ENCODE measurements at regions not wholly inside any gene's neighbourhood (a gene's known extent, or its start where the extent isn't known, plus 50 kb on each side); places are given as distances from the start of the nearest gene placed in this dataset.

GRCh38 chr17:83178533-83179304 lies 99.3 kb downstream of the METRNL start:
- CTCF ChIA-PET, result no interaction called here
- Histone ChIP-seq H3K27ac (ENCODE audit: low read depth, low read length) (no peak overlapping the region), H3K9me3 (ENCODE audit: control insufficient read depth in 2 of 3, low read length in 3 of 3) (no peaks in the 10 kb centered on the region), H3K4me1 (ENCODE audit: control insufficient read depth in 2 of 2, insufficient read depth in 2 of 2, low read length in 2 of 2) (no peaks in the 10 kb centered on the region), H3K4me3 (ENCODE audit: low read length) (no peak overlapping the region), H3K36me3 (ENCODE audit: control insufficient read depth in 2 of 3, insufficient read depth in 3 of 3, low read length in 3 of 3) (no peaks in the 10 kb centered on the region), H3K27me3 (ENCODE audit: control insufficient read depth in 2 of 2, insufficient read depth in 2 of 2, low read length in 2 of 2) (no peaks in the 10 kb centered on the region)
- ATAC-seq, result no peak
- H3K36me3 Mint-ChIP-seq, result no peaks in the 10 kb centered on the region
- DNase-seq, result peak in 1 of 9 donors; percentile 17
- H3K4me1 Mint-ChIP-seq, result peaks cover 0 to 11% (median 0%) of the 10 kb centered on the region in 7 donors
- POLR2A ChIA-PET, result no interaction called here
- intact Hi-C loops (cut with micrococcal nuclease), result no loop called here
- no peaks in the 10 kb centered on the region for H3K27me3 Mint-ChIP-seq
- H3K9me3 Mint-ChIP-seq, result no peaks in the 10 kb centered on the region
- no peak overlapping the region for H3K4me3 Mint-ChIP-seq
- H3K27ac Mint-ChIP-seq, result no peak overlapping the region

- ChIA-PET CTCF (no interaction called here), POLR2A (no interaction called here)
- Histone ChIP-seq H3K9me3 (ENCODE audit: control insufficient read depth in 2 of 3, low read length in 3 of 3) (no peaks in the 10 kb centered on the region), H3K4me3 (ENCODE audit: low read length) (no peak overlapping the region), H3K27me3 (ENCODE audit: control insufficient read depth in 2 of 2, insufficient read depth in 2 of 2, low read length in 2 of 2) (no peaks in the 10 kb centered on the region), H3K27ac (ENCODE audit: low read depth, low read length) (no peak overlapping the region), H3K4me1 (ENCODE audit: control insufficient read depth in 2 of 2, insufficient read depth in 2 of 2, low read length in 2 of 2) (no peaks in the 10 kb centered on the region), H3K36me3 (ENCODE audit: control insufficient read depth in 2 of 3, insufficient read depth in 3 of 3, low read length in 3 of 3) (no peaks in the 10 kb centered on the region)
- no peaks in the 10 kb centered on the region for H3K27me3 Mint-ChIP-seq
- peaks cover 0 to 11% (median 0%) of the 10 kb centered on the region in 7 donors for H3K4me1 Mint-ChIP-seq
- no peak overlapping the region for H3K27ac Mint-ChIP-seq
- intact Hi-C loops (cut with micrococcal nuclease), result no loop called here
- DNase-seq (peak in 1 of 9 donors; percentile 16), ATAC-seq (no peak)
- H3K9me3 Mint-ChIP-seq, result no peaks in the 10 kb centered on the region
- H3K4me3 Mint-ChIP-seq, result no peak overlapping the region
- no peaks in the 10 kb centered on the region for H3K36me3 Mint-ChIP-seq
Measured at GRCh38 chr17:83179374-83179773, 100.0 kb downstream of the METRNL start.

- Mint-ChIP-seq H3K4me1 (peaks cover 0 to 11% (median 0%) of the 10 kb centered on the region in 7 donors), H3K4me3 (no peak overlapping the region), H3K36me3 (no peaks in the 10 kb centered on the region), H3K9me3 (no peaks in the 10 kb centered on the region), H3K27me3 (peaks cover 0 to 2% (median 0%) of the 10 kb centered on the region in 5 donors), H3K27ac (peak overlapping the region in 1 of 9 donors; percentile 4)
- DNase-seq, result peak in 1 of 9 donors; percentile 12
- no peak for ATAC-seq
- Histone ChIP-seq H3K9me3 (ENCODE audit: control insufficient read depth in 2 of 3, low read length in 3 of 3) (no peaks in the 10 kb centered on the region), H3K36me3 (ENCODE audit: control insufficient read depth in 2 of 3, insufficient read depth in 3 of 3, low read length in 3 of 3) (no peaks in the 10 kb centered on the region), H3K4me1 (ENCODE audit: control insufficient read depth in 2 of 2, insufficient read depth in 2 of 2, low read length in 2 of 2) (no peaks in the 10 kb centered on the region), H3K27me3 (ENCODE audit: control insufficient read depth in 2 of 2, insufficient read depth in 2 of 2, low read length in 2 of 2) (no peaks in the 10 kb centered on the region), H3K27ac (ENCODE audit: low read depth, low read length) (no peak overlapping the region), H3K4me3 (ENCODE audit: low read length) (no peak overlapping the region)
- ChIA-PET POLR2A (no interaction called here), CTCF (no interaction called here)
- intact Hi-C loops (cut with micrococcal nuclease), result no loop called here
Measured at GRCh38 chr17:83179811-83180210, 100.4 kb downstream of the METRNL start.

- Mint-ChIP-seq H3K27ac (peak overlapping the region in 3 of 9 donors; percentile 4 to 25 (median 23)), H3K4me1 (peaks cover 0 to 11% (median 0%) of the 10 kb centered on the region in 7 donors), H3K36me3 (no peaks in the 10 kb centered on the region), H3K9me3 (no peaks in the 10 kb centered on the region), H3K4me3 (no peak overlapping the region), H3K27me3 (peaks cover 0 to 4% (median 0%) of the 10 kb centered on the region in 5 donors)
- no peaks in the 10 kb centered on the region for H3K36me3 ChIP-seq (ENCODE audit: control insufficient read depth in 2 of 3, insufficient read depth in 3 of 3, low read length in 3 of 3)
- ATAC-seq (no peak), DNase-seq (no peak)
- no peak overlapping the region for H3K4me3 ChIP-seq (ENCODE audit: low read length)
- CTCF ChIA-PET, result no interaction called here
- no peak overlapping the region for H3K27ac ChIP-seq (ENCODE audit: low read depth, low read length)
- H3K9me3 ChIP-seq (ENCODE audit: control insufficient read depth in 2 of 3, low read length in 3 of 3), result no peaks in the 10 kb centered on the region
- intact Hi-C loops (cut with micrococcal nuclease), result no loop called here
- no peaks in the 10 kb centered on the region for H3K4me1 ChIP-seq (ENCODE audit: control insufficient read depth in 2 of 2, insufficient read depth in 2 of 2, low read length in 2 of 2)
- H3K27me3 ChIP-seq (ENCODE audit: control insufficient read depth in 2 of 2, insufficient read depth in 2 of 2, low read length in 2 of 2), result no peaks in the 10 kb centered on the region
- POLR2A ChIA-PET, result interaction anchor here (0.6 kb wide), 1 partner anchor 198 kb away, joined by 4 read pairs; no protein-coding TSS in a partner anchor
Measured at GRCh38 chr17:83180264-83180995, 101.0 kb downstream of the METRNL start.

GRCh38 chr17:83180996-83181481 lies 101.6 kb downstream of the METRNL start:
- ATAC-seq (peak; percentile 24), DNase-seq (no peak)
- Mint-ChIP-seq H3K9me3 (no peaks in the 10 kb centered on the region), H3K4me3 (no peak overlapping the region), H3K4me1 (peaks cover 0 to 11% (median 0%) of the 10 kb centered on the region in 7 donors), H3K27me3 (peaks cover 0 to 4% (median 0%) of the 10 kb centered on the region in 5 donors), H3K36me3 (no peaks in the 10 kb centered on the region), H3K27ac (peak overlapping the region in 1 of 9 donors; percentile 25)
- intact Hi-C loops (cut with micrococcal nuclease), result no loop called here
- H3K4me1 ChIP-seq (ENCODE audit: control insufficient read depth in 2 of 2, insufficient read depth in 2 of 2, low read length in 2 of 2), result no peaks in the 10 kb centered on the region
- H3K36me3 ChIP-seq (ENCODE audit: control insufficient read depth in 2 of 3, insufficient read depth in 3 of 3, low read length in 3 of 3), result no peaks in the 10 kb centered on the region
- H3K27ac ChIP-seq (ENCODE audit: low read depth, low read length), result no peak overlapping the region
- H3K9me3 ChIP-seq (ENCODE audit: control insufficient read depth in 2 of 3, low read length in 3 of 3), result no peaks in the 10 kb centered on the region
- ChIA-PET POLR2A (interaction anchor here (0.6 kb wide), 1 partner anchor 198 kb away, joined by 4 read pairs; no protein-coding TSS in a partner anchor), CTCF (no interaction called here)
- H3K4me3 ChIP-seq (ENCODE audit: low read length), result no peak overlapping the region
- H3K27me3 ChIP-seq (ENCODE audit: control insufficient read depth in 2 of 2, insufficient read depth in 2 of 2, low read length in 2 of 2), result no peaks in the 10 kb centered on the region

GRCh38 chr17:83181991-83182619 lies 102.7 kb downstream of the METRNL start:
- no peak overlapping the region for H3K4me3 Mint-ChIP-seq
- peaks cover 0 to 4% (median 0%) of the 10 kb centered on the region in 5 donors for H3K27me3 Mint-ChIP-seq
- Histone ChIP-seq H3K27me3 (ENCODE audit: control insufficient read depth in 2 of 2, insufficient read depth in 2 of 2, low read length in 2 of 2) (no peaks in the 10 kb centered on the region), H3K4me3 (ENCODE audit: low read length) (no peak overlapping the region), H3K27ac (ENCODE audit: low read depth, low read length) (no peak overlapping the region), H3K4me1 (ENCODE audit: control insufficient read depth in 2 of 2, insufficient read depth in 2 of 2, low read length in 2 of 2) (no peaks in the 10 kb centered on the region), H3K36me3 (ENCODE audit: control insufficient read depth in 2 of 3, insufficient read depth in 3 of 3, low read length in 3 of 3) (no peaks in the 10 kb centered on the region), H3K9me3 (ENCODE audit: control insufficient read depth in 2 of 3, low read length in 3 of 3) (no peaks in the 10 kb centered on the region)
- DNase-seq, result peak in 1 of 9 donors; percentile 16
- H3K9me3 Mint-ChIP-seq, result no peaks in the 10 kb centered on the region
- no peak for ATAC-seq
- no peak overlapping the region for H3K27ac Mint-ChIP-seq
- CTCF ChIA-PET, result no interaction called here
- no peaks in the 10 kb centered on the region for H3K36me3 Mint-ChIP-seq
- intact Hi-C loops (cut with micrococcal nuclease), result no loop called here
- H3K4me1 Mint-ChIP-seq, result peaks cover 0 to 11% (median 0%) of the 10 kb centered on the region in 7 donors
- POLR2A ChIA-PET, result no interaction called here
